HG02938 (cell line): ENCODE measurements at regions not wholly inside any gene's neighbourhood (a gene's known extent, or its start where the extent isn't known, plus 50 kb on each side); places are given as distances from the start of the nearest gene placed in this dataset.

Experiments used
- ATAC-seq: cut with Tn5 transposase; IDR thresholded peaks from one replicate; pipeline ENCODE4 v1.9.1; 2021; ENCODE audit warnings: mild to moderate bottlenecking, moderate library complexity; ENCODE audit not compliant: unreplicated experiment

- ATAC-seq: no peak
Measured at GRCh38 chr2:71938659-71939587, 208.7 kb downstream of the CYP26B1 start.

GRCh38 chr2:71938108-71938507 lies 209.6 kb downstream of the CYP26B1 start:
- no peak for ATAC-seq

GRCh38 chr2:71937396-71937795 lies 210.3 kb downstream of the CYP26B1 start:
- ATAC-seq: no peak

- ATAC-seq: no peak
Measured at GRCh38 chr2:71936076-71937030, 211.3 kb downstream of the CYP26B1 start.

- ATAC-seq: no peak
Measured at GRCh38 chr2:71935262-71935848, 212.3 kb downstream of the CYP26B1 start.

- ATAC-seq: no peak
Measured at GRCh38 chr2:71934595-71935261, 212.9 kb downstream of the CYP26B1 start.

- ATAC-seq: no peak
Measured at GRCh38 chr2:71934320-71934593, 213.4 kb downstream of the CYP26B1 start.

GRCh38 chr2:71933467-71934319 lies 214.0 kb downstream of the CYP26B1 start:
- no peak for ATAC-seq

- ATAC-seq: no peak
Measured at GRCh38 chr2:71932780-71933466, 214.7 kb downstream of the CYP26B1 start.

GRCh38 chr2:71932037-71932779 lies 215.5 kb downstream of the CYP26B1 start:
- no peak for ATAC-seq

GRCh38 chr2:71930049-71930681 lies 217.5 kb downstream of the CYP26B1 start:
- ATAC-seq: no peak

GRCh38 chr2:71929482-71929772 lies 218.2 kb downstream of the CYP26B1 start:
- no peak for ATAC-seq

GRCh38 chr2:71928734-71929481 lies 218.8 kb downstream of the CYP26B1 start:
- no peak for ATAC-seq

GRCh38 chr2:71927757-71928715 lies 219.6 kb downstream of the CYP26B1 start:
- ATAC-seq: no peak

- ATAC-seq: no peak
Measured at GRCh38 chr2:71926876-71927756, 220.5 kb downstream of the CYP26B1 start.

- ATAC-seq: no peak
Measured at GRCh38 chr2:71926089-71926447, 221.6 kb downstream of the CYP26B1 start.
